ENCODE measurements at regions not wholly inside any gene's neighbourhood (a gene's known extent, or its start where the extent isn't known, plus 50 kb on each side); places are given as distances from the start of the nearest gene placed in this dataset.

DNA sequence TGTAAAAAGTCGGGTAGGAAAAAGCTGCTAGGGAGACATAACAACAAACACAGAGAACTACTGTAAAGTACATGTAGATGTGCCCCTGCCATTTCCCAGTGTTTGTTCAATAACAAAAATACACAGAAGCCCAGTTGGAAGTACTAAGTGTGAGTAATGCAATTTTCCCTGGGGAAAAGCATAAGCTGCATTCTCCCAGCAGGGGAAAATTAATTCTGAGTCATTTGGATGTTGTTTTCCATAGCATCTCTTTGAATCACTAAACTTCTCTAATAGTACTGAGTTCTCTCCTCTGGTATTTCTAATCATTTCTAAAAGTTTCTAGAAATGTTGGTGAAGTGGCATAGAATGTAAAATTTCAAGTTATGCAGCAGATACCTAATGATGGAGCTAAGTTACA, 1114.9 kb downstream of the C4orf33 start:
- Histone ChIP-seq H3K27ac (ENCODE audit: low read depth in 1 of 2, low read length in 1 of 2) (no peak overlapping the region), H3K9me3 (ENCODE audit: control insufficient read depth in 4 of 4, insufficient read depth in 3 of 4, low read length in 3 of 4) (peaks cover 0 to 2% (median 0%) of the 10 kb centered on the region in 4 donors), H3K36me3 (ENCODE audit: control insufficient read depth in 4 of 4, insufficient read depth in 4 of 4, low read length in 4 of 4) (no peaks in the 10 kb centered on the region), H3K4me1 (ENCODE audit: control insufficient read depth in 5 of 5, insufficient read depth in 5 of 5, low read length in 5 of 5) (no peaks in the 10 kb centered on the region), H3K4me3 (no peak overlapping the region), H3K9ac (ENCODE audit: insufficient read depth in 1 of 2, low read length in 2 of 2) (no peak overlapping the region), H3K27me3 (ENCODE audit: control insufficient read depth in 3 of 3, insufficient read depth in 3 of 3, low read length in 2 of 3) (no peaks in the 10 kb centered on the region)
- TF ChIP-seq, protein P1, sequence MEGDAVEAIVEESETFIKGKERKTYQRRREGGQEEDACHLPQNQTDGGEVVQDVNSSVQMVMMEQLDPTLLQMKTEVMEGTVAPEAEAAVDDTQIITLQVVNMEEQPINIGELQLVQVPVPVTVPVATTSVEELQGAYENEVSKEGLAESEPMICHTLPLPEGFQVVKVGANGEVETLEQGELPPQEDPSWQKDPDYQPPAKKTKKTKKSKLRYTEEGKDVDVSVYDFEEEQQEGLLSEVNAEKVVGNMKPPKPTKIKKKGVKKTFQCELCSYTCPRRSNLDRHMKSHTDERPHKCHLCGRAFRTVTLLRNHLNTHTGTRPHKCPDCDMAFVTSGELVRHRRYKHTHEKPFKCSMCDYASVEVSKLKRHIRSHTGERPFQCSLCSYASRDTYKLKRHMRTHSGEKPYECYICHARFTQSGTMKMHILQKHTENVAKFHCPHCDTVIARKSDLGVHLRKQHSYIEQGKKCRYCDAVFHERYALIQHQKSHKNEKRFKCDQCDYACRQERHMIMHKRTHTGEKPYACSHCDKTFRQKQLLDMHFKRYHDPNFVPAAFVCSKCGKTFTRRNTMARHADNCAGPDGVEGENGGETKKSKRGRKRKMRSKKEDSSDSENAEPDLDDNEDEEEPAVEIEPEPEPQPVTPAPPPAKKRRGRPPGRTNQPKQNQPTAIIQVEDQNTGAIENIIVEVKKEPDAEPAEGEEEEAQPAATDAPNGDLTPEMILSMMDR (IDR thresholded peaks at IDR 0.05; ENCODE audit: control extremely low read depth, extremely low read depth) = no peak
- DNase-seq = peak in 1 of 3 donors; percentile 6
- WGBS, 2 donors = 14 to 39% methylated on average over 1 of the region's 1 CpG
- no peak for ATAC-seq (ENCODE audit: insufficient read depth, low FRiP score)

DNA sequence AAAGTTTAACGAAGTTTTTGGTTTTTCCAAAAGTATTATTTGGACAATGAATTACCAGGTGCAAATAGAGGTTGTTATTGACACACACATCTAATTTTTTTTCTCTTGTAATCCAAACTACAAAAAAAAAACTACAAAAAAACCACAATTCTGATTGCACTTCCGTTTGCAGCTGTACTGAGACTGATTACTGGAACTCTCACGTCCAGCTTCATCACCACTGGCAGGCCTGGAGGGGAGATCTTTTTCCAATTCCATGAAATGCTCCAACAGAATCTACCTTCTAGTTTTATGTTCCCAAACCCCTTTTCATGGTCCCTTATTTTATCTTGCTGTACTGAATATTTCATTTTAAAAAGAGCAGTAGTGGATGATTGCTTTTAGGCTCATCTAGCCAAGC, 1118.3 kb downstream of the C4orf33 start:
- no peaks in the 10 kb centered on the region for H3K27me3 ChIP-seq (ENCODE audit: control insufficient read depth in 3 of 3, insufficient read depth in 3 of 3, low read length in 2 of 3)
- ATAC-seq (ENCODE audit: insufficient read depth, low FRiP score) = no peak
- WGBS, 2 donors = 64 to 74% methylated on average over 3 of the region's 3 CpGs
- no peaks in the 10 kb centered on the region for H3K36me3 ChIP-seq (ENCODE audit: control insufficient read depth in 4 of 4, insufficient read depth in 4 of 4, low read length in 4 of 4)
- H3K9me3 ChIP-seq (ENCODE audit: control insufficient read depth in 4 of 4, insufficient read depth in 3 of 4, low read length in 3 of 4) = no peaks in the 10 kb centered on the region
- no peak overlapping the region for H3K4me3 ChIP-seq
- H3K9ac ChIP-seq (ENCODE audit: insufficient read depth in 1 of 2, low read length in 2 of 2) = no peak overlapping the region
- DNase-seq = no peak
- H3K27ac ChIP-seq (ENCODE audit: low read depth in 1 of 2, low read length in 1 of 2) = no peak overlapping the region
- H3K4me1 ChIP-seq (ENCODE audit: control insufficient read depth in 5 of 5, insufficient read depth in 5 of 5, low read length in 5 of 5) = no peaks in the 10 kb centered on the region
- TF ChIP-seq, protein P1 (IDR thresholded peaks at IDR 0.05; ENCODE audit: control extremely low read depth, extremely low read depth) = no peak

DNA sequence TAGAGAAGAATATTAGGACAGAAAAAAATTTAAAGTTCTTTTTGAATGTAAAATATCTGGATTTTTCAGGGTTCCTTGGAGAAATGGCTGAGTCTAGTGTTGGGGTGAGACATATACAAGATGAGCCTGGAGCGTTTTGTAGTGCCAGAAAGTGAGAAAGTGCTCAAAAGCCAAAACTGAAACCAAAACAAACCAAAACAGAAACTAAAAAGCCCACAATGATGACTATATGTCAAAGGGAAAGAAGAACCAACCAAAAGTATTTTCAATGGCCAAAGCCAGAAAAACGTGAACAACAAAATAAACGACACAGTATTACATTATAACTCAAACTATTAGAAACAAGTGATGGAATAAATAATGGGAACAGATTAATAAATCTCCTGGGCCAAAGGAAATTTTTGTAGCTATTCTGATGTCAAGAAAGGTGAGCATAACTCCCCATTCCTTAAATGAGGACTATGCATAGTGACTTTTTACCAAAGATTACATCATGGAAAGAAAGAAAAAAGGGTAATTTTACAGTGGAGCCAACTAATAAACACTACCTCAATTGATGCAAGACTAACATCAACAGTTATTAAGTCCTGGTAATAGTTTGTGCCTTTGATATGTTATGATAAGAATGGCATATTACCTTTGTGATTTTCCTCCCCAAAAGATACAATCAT, 1137.6 kb downstream of the C4orf33 start:
- Histone ChIP-seq H3K9ac (ENCODE audit: insufficient read depth in 1 of 2, low read length in 2 of 2) (no peak overlapping the region), H3K27me3 (ENCODE audit: control insufficient read depth in 3 of 3, insufficient read depth in 3 of 3, low read length in 2 of 3) (no peaks in the 10 kb centered on the region), H3K9me3 (ENCODE audit: control insufficient read depth in 4 of 4, insufficient read depth in 3 of 4, low read length in 3 of 4) (peaks cover 0 to 4% (median 0%) of the 10 kb centered on the region in 4 donors), H3K4me3 (no peak overlapping the region), H3K36me3 (ENCODE audit: control insufficient read depth in 4 of 4, insufficient read depth in 4 of 4, low read length in 4 of 4) (no peaks in the 10 kb centered on the region), H3K27ac (ENCODE audit: low read depth in 1 of 2, low read length in 1 of 2) (no peak overlapping the region), H3K4me1 (ENCODE audit: control insufficient read depth in 5 of 5, insufficient read depth in 5 of 5, low read length in 5 of 5) (no peaks in the 10 kb centered on the region)
- TF ChIP-seq, protein P1 (IDR thresholded peaks at IDR 0.05; ENCODE audit: control extremely low read depth, extremely low read depth) = no peak
- DNase-seq (no peak), ATAC-seq (ENCODE audit: insufficient read depth, low FRiP score) (no peak)
- 55 to 66% methylated on average over 3 of the region's 3 CpGs for WGBS, 2 donors

DNA sequence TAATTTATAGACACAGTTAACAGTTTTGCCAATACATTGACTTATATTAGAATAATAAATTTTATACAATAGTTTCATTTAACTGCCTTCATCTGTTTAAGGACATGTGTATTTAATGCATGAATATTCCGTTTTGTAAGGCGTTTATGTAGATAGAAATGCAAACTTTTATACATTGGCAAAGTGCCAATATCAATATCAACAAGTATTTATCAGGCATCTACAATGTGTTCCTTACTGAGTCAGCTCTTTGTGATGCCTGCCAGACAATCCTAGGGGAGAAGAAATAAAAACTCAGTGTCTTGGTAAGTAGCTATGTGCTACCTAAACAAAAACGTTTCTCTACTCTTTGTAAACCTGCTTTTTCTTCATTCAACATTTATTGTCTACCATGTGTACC, 1142.2 kb downstream of the C4orf33 start:
- Histone ChIP-seq H3K27ac (ENCODE audit: low read depth in 1 of 2, low read length in 1 of 2) (no peak overlapping the region), H3K9ac (ENCODE audit: insufficient read depth in 1 of 2, low read length in 2 of 2) (no peak overlapping the region), H3K4me3 (no peak overlapping the region), H3K27me3 (ENCODE audit: control insufficient read depth in 3 of 3, insufficient read depth in 3 of 3, low read length in 2 of 3) (no peaks in the 10 kb centered on the region), H3K4me1 (ENCODE audit: control insufficient read depth in 5 of 5, insufficient read depth in 5 of 5, low read length in 5 of 5) (no peaks in the 10 kb centered on the region), H3K9me3 (ENCODE audit: control insufficient read depth in 4 of 4, insufficient read depth in 3 of 4, low read length in 3 of 4) (no peaks in the 10 kb centered on the region), H3K36me3 (ENCODE audit: control insufficient read depth in 4 of 4, insufficient read depth in 4 of 4, low read length in 4 of 4) (no peaks in the 10 kb centered on the region)
- DNase-seq (no peak), ATAC-seq (ENCODE audit: insufficient read depth, low FRiP score) (no peak)
- 42 to 75% methylated on average over 3 of the region's 3 CpGs for WGBS, 2 donors
- TF ChIP-seq, protein P1 (IDR thresholded peaks at IDR 0.05; ENCODE audit: control extremely low read depth, extremely low read depth) = no peak

Data from lung (tissue), 11 donors.